GM12878 (cell line): ENCODE measurements at regions not wholly inside any gene's neighbourhood (a gene's known extent, or its start where the extent isn't known, plus 50 kb on each side); places are given as distances from the start of the nearest gene placed in this dataset.

Experiments
- ATAC-seq: fragments of 200-7000 bp; cut with Tn5 transposase; 3 replicates; pipeline ENCODE4 v1.9.1; 2020; ENCODE audit warnings: mild to moderate bottlenecking, moderate library complexity
- BruUV-seq: library from RNA; stranded (reverse); fragments of 400-500 nt; replicated peaks from 2 replicates; lab custom pipeline; 2021; lab: Mats Ljungman, UMichigan
- CTCF ChIA-PET: fragments of 300-600 bp; sonication (Branson Sonifier 250); formaldehyde crosslinking; extraction: SDS; loops from one replicate; lab custom pipeline; 2021; ENCODE audit warnings: inconsistent platforms; lab: Yijun Ruan, JAX
- POLR2A ChIA-PET: fragments of 350-600 bp; formaldehyde crosslinking; extraction: SDS; loops from one replicate; lab custom pipeline; 2021; ENCODE audit warnings: inconsistent platforms; lab: Charles Lee
- RAD21 ChIA-PET: fragments of 300-600 bp; sonication (Branson Sonifier 250); formaldehyde crosslinking; loops from one replicate; lab custom pipeline; 2023; ENCODE audit warnings: antibody characterized with exemption; ENCODE audit not compliant: unreplicated experiment; lab: Charles Lee
- SMC1A ChIA-PET: fragments of 300-600 bp; sonication (Branson Sonifier 250); formaldehyde crosslinking; loops from one replicate; lab custom pipeline; 2023; ENCODE audit not compliant: unreplicated experiment, uncharacterized antibody; lab: Charles Lee
- DNase-seq: peaks from one replicate; pipeline ENCODE4 v3.0.0-alpha.2; 2011; ENCODE audit warnings: low read depth, low spot score
- FAIRE-seq: peaks from 3 replicates; lab custom pipeline; 2011; peaks lifted over from hg19 to GRCh38; lab: Jason Lieb, UNC
- H2AFZ ChIP-seq: 2 replicates; pipeline ENCODE4 v1.6.0; 2011; ENCODE audit warnings: low read depth, low read length, control low read depth; ENCODE audit not compliant: control insufficient read depth
- H3K27ac ChIP-seq: 2 replicates; pipeline ENCODE4 v1.5.1; 2011; ENCODE audit warnings: control low read depth; ENCODE audit not compliant: control insufficient read depth, insufficient read depth
- H3K27me3 ChIP-seq, 2 experiments: replicated peaks in 1 of 2; 2 replicates each; pipeline versions ENCODE4 v1.6.0 to v1.6.1; 2011; ENCODE audit warnings: low read length in 1 of 2; ENCODE audit not compliant: control insufficient read depth in 2 of 2, insufficient read depth in 2 of 2
- H3K36me3 ChIP-seq, 2 experiments: 2 replicates each; pipeline ENCODE4 v1.5.1; 2011; ENCODE audit warnings: low read length in 1 of 2; ENCODE audit not compliant: control insufficient read depth in 2 of 2, insufficient read depth in 2 of 2
- H3K4me1 ChIP-seq: 2 replicates; pipeline ENCODE4 v1.6.1; 2011; ENCODE audit warnings: mild to moderate bottlenecking, low read length, moderate library complexity, mixed read lengths; ENCODE audit not compliant: control insufficient read depth, insufficient read depth
- H3K4me2 ChIP-seq: 2 replicates; pipeline ENCODE4 v1.6.0; 2011; ENCODE audit warnings: control low read depth; ENCODE audit not compliant: control insufficient read depth, insufficient read depth
- H3K4me3 ChIP-seq: fragments of 200-600 bp; sonication (generic); 2 replicates; pipeline ENCODE4 v1.5.1; 2016
- H3K79me2 ChIP-seq: 2 replicates; pipeline ENCODE4 v1.6.0; 2011; ENCODE audit warnings: low read length; ENCODE audit not compliant: control insufficient read depth, insufficient read depth
- H3K9ac ChIP-seq: 2 replicates; pipeline ENCODE4 v1.8.0; 2011; ENCODE audit warnings: low read length, control low read depth, mixed read lengths; ENCODE audit not compliant: control insufficient read depth, insufficient read depth
- H3K9me3 ChIP-seq: replicated peaks from 3 replicates; pipeline ENCODE4 v1.5.1; 2011; ENCODE audit warnings: mild to moderate bottlenecking, low read length; ENCODE audit not compliant: control insufficient read depth, insufficient read depth
- H4K20me1 ChIP-seq: 2 replicates; pipeline ENCODE4 v1.6.0; 2011; ENCODE audit not compliant: control insufficient read depth, insufficient read depth
- CEBPB ChIP-seq, 2 experiments: fragments of 150-350 bp in 1 of 2; IDR thresholded peaks; 2 replicates each; pipeline ENCODE4 v1.6.1; 2012 to 2014; ENCODE audit warnings: low read depth in 2 of 2, low read length in 2 of 2, borderline replicate concordance in 1 of 2, inconsistent platforms in 1 of 2
- CREB1 ChIP-seq: IDR thresholded peaks from 2 replicates; pipeline ENCODE4 v1.6.1; 2012; ENCODE audit warnings: low read depth, mild to moderate bottlenecking, inconsistent platforms
- EZH2 ChIP-seq: IDR thresholded peaks from 2 replicates; pipeline ENCODE4 v1.6.1; 2012; ENCODE audit warnings: low read depth, mild to moderate bottlenecking, control low read depth, inconsistent platforms, low read length, borderline replicate concordance; ENCODE audit not compliant: control insufficient read depth
- FOXK2 ChIP-seq: fragments of 450-650 bp; IDR thresholded peaks from 2 replicates; pipeline ENCODE4 v1.6.1; 2017; ENCODE audit warnings: mild to moderate bottlenecking, moderate library complexity
- HDAC6 ChIP-seq: fragments of 200-600 bp; sonication (generic); IDR thresholded peaks from one replicate; pipeline ENCODE4 v1.8.0; 2017; ENCODE audit warnings: antibody characterized with exemption; ENCODE audit not compliant: unreplicated experiment
- KLF5 ChIP-seq: fragments of 450-650 bp; IDR thresholded peaks from 2 replicates; pipeline ENCODE4 v1.6.1; 2014; ENCODE audit warnings: mild to moderate bottlenecking; ENCODE audit not compliant: partially characterized antibody
- NFXL1 ChIP-seq: fragments of 450-650 bp; IDR thresholded peaks from 2 replicates; pipeline ENCODE4 v1.6.1; 2017; ENCODE audit warnings: antibody characterized with exemption, mild to moderate bottlenecking, borderline replicate concordance
- NR2F1 ChIP-seq: fragments of 450-650 bp; conservative IDR thresholded peaks from 2 replicates; pipeline ENCODE4 v1.6.1; 2017; ENCODE audit warnings: mild to moderate bottlenecking
- RCOR1 ChIP-seq: conservative IDR thresholded peaks from 2 replicates; pipeline ENCODE4 v1.6.1; 2012; ENCODE audit warnings: low read depth, low read length, improper control_type of control experiment
- SMARCA5 ChIP-seq: fragments of 450-650 bp; IDR thresholded peaks from 2 replicates; pipeline ENCODE4 v1.6.1; 2017; ENCODE audit warnings: mild to moderate bottlenecking
- SPI1 ChIP-seq: IDR thresholded peaks from 2 replicates; pipeline ENCODE4 v1.6.1; 2011; ENCODE audit warnings: low read depth, mild to moderate bottlenecking, low read length, moderate library complexity, borderline replicate concordance; ENCODE audit not compliant: insufficient read depth
- ZBED1 ChIP-seq: IDR thresholded peaks from 2 replicates; pipeline ENCODE4 v1.6.1; 2016; ENCODE audit warnings: borderline replicate concordance
- ZNF24 ChIP-seq: fragments of 450-650 bp; IDR thresholded peaks from 2 replicates; pipeline ENCODE4 v1.6.1; 2017; ENCODE audit warnings: antibody characterized with exemption, mild to moderate bottlenecking
- WGBS: methylation state at CpG from one replicate; pipeline ENCODE4 v1.1.6; 2016; ENCODE audit warnings: low lambda C conversion rate; ENCODE audit not compliant: insufficient replicate concordance, insufficient coverage; ENCODE audit errors: missing lambda C conversion rate; 5-methylcytosine and 5-hydroxymethylcytosine counted together
- in situ Hi-C: fragments of 300-500 bp; cut with MboI; formaldehyde crosslinking; loops from 9 replicates; pipeline ENCODE4 v1.14.3; 2018; ENCODE audit warnings: mixed read lengths
- intact Hi-C: fragments of 100-400 bp; cut with micrococcal nuclease; formaldehyde crosslinking; loops from one replicate; pipeline ENCODE4 v1.14.2; 2022; ENCODE audit not compliant: unreplicated experiment
- TF ChIP-seq, protein P1 (sequence below): IDR thresholded peaks from 2 replicates; pipeline ENCODE4 v1.6.1; 2012; ENCODE audit warnings: low read depth, low read length, improper control_type of control experiment
- TF ChIP-seq, protein P2 (sequence below): fragments of 450-650 bp; formaldehyde crosslinking; IDR thresholded peaks from 2 replicates; pipeline ENCODE4 v1.4.0; 2022; ENCODE audit warnings: mild to moderate bottlenecking, moderate library complexity
- TF ChIP-seq, protein P3 (sequence below): fragments of 450-650 bp; IDR thresholded peaks from 2 replicates; pipeline ENCODE4 v1.6.1; 2018; ENCODE audit warnings: borderline replicate concordance, mild to moderate bottlenecking; ENCODE audit not compliant: partially characterized antibody
- TF ChIP-seq, protein P4 (sequence below): fragments of 450-650 bp; IDR thresholded peaks from 2 replicates; pipeline ENCODE4 v1.6.1; 2018; ENCODE audit warnings: mild to moderate bottlenecking, low read depth, moderate library complexity; ENCODE audit not compliant: partially characterized antibody

DNA sequence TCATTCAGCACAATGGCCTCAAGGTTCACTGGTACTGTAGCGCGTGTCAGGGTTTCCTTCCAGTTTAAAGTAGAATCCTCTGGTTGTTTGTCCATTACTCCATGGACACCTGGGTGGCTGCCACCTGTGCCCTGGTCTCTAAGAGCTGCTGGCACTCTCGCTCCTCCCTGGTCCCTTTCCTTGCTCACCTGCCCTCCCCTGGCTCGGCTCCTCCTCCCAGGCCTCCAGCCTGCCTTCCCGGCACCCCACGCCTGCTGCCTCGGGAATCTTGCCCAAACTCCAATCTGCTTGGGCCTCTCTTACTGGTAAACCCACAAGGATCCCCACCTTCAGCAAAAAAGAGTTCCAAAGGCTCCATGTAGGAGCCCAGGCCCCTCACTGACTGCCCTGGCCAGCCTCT, 154.4 kb upstream of the DIO3 start:
- in situ Hi-C loops, result no loop called here
- 36% methylated on average over 7 of the region's 7 CpGs for WGBS
- ChIA-PET CTCF (no interaction called here), RAD21 (no interaction called here), SMC1A (no interaction called here), POLR2A (no interaction called here)
- no TSS peak for BruUV-seq
- Histone ChIP-seq H4K20me1 (no peaks in the 10 kb centered on the region), H3K9me3 (no peaks in the 10 kb centered on the region), H3K36me3 (no peaks in the 10 kb centered on the region), H3K79me2 (no peaks in the 10 kb centered on the region), H3K27ac (no peak overlapping the region), H3K4me3 (no peak overlapping the region), H2AFZ (no peak overlapping the region), H3K4me1 (no peaks in the 10 kb centered on the region), H3K9ac (no peak overlapping the region), H3K27me3 (no peaks in the 10 kb centered on the region; a peak in 1 of 4 replicates), H3K4me2 (no peak overlapping the region)
- no peak for DNase-seq
- intact Hi-C loops, result no loop called here
- no peak for FAIRE-seq
- no peak for ATAC-seq
- TF ChIP-seq NR2F1 (no peak), CEBPB (IDR thresholded peaks at IDR 0.05; ENCODE audit: borderline replicate concordance in 1 of 2, low read depth in 2 of 2, low read length in 2 of 2) (no peak), ZBED1 (no peak), EZH2 (no peak), FOXK2 (no peak), SMARCA5 (no peak), RCOR1 (no peak), ZNF24 (no peak), SPI1 (no peak), CREB1 (no peak), NFXL1 (no peak), KLF5 (no peak), HDAC6 (no peak)
- TF ChIP-seq, protein P1, sequence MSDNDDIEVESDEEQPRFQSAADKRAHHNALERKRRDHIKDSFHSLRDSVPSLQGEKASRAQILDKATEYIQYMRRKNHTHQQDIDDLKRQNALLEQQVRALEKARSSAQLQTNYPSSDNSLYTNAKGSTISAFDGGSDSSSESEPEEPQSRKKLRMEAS, result no peak
- TF ChIP-seq, protein P2, sequence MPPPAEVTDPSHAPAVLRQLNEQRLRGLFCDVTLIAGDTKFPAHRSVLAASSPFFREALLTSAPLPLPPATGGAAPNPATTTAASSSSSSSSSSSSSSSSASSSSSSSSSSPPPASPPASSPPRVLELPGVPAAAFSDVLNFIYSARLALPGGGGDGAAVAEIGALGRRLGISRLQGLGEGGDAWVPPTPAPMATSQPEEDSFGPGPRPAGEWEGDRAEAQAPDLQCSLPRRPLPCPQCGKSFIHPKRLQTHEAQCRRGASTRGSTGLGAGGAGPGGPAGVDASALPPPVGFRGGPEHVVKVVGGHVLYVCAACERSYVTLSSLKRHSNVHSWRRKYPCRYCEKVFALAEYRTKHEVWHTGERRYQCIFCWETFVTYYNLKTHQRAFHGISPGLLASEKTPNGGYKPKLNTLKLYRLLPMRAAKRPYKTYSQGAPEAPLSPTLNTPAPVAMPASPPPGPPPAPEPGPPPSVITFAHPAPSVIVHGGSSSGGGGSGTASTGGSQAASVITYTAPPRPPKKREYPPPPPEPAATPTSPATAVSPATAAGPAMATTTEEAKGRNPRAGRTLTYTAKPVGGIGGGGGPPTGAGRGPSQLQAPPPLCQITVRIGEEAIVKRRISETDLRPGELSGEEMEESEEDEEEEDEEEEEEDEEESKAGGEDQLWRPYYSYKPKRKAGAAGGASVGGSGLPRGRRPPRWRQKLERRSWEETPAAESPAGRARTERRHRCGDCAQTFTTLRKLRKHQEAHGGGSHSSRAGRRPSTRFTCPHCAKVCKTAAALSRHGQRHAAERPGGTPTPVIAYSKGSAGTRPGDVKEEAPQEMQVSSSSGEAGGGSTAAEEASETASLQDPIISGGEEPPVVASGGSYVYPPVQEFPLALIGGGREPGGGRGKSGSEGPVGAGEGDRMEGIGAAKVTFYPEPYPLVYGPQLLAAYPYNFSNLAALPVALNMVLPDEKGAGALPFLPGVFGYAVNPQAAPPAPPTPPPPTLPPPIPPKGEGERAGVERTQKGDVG (CRISPR knock-in tag), result no peak
- TF ChIP-seq, protein P3, sequence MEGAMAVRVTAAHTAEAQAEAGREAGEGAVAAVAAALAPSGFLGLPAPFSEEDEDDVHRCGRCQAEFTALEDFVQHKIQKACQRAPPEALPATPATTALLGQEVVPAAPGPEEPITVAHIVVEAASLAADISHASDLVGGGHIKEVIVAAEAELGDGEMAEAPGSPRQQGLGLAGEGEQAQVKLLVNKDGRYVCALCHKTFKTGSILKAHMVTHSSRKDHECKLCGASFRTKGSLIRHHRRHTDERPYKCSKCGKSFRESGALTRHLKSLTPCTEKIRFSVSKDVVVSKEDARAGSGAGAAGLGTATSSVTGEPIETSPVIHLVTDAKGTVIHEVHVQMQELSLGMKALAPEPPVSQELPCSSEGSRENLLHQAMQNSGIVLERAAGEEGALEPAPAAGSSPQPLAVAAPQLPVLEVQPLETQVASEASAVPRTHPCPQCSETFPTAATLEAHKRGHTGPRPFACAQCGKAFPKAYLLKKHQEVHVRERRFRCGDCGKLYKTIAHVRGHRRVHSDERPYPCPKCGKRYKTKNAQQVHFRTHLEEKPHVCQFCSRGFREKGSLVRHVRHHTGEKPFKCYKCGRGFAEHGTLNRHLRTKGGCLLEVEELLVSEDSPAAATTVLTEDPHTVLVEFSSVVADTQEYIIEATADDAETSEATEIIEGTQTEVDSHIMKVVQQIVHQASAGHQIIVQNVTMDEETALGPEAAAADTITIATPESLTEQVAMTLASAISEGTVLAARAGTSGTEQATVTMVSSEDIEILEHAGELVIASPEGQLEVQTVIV, result no peak
- TF ChIP-seq, protein P4, sequence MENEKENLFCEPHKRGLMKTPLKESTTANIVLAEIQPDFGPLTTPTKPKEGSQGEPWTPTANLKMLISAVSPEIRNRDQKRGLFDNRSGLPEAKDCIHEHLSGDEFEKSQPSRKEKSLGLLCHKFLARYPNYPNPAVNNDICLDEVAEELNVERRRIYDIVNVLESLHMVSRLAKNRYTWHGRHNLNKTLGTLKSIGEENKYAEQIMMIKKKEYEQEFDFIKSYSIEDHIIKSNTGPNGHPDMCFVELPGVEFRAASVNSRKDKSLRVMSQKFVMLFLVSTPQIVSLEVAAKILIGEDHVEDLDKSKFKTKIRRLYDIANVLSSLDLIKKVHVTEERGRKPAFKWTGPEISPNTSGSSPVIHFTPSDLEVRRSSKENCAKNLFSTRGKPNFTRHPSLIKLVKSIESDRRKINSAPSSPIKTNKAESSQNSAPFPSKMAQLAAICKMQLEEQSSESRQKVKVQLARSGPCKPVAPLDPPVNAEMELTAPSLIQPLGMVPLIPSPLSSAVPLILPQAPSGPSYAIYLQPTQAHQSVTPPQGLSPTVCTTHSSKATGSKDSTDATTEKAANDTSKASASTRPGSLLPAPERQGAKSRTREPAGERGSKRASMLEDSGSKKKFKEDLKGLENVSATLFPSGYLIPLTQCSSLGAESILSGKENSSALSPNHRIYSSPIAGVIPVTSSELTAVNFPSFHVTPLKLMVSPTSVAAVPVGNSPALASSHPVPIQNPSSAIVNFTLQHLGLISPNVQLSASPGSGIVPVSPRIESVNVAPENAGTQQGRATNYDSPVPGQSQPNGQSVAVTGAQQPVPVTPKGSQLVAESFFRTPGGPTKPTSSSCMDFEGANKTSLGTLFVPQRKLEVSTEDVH, result no peak
